Neural progenitor cell (in vitro differentiated cells): ENCODE measurements at regions not wholly inside any gene's neighbourhood (a gene's known extent, or its start where the extent isn't known, plus 50 kb on each side); places are given as distances from the start of the nearest gene placed in this dataset.

ENCODE experiments used
- DNase-seq: peaks from one replicate; pipeline ENCODE4 v3.0.0-alpha.2; 2016; ENCODE audit warnings: low spot score
- H2AFZ ChIP-seq: fragments of 200-600 bp; sonication (generic); replicated peaks from 2 replicates; pipeline ENCODE4 v1.6.1; 2016; ENCODE audit warnings: antibody characterized with exemption
- H3F3A ChIP-seq: fragments of 200-600 bp; sonication (generic); 2 replicates; pipeline ENCODE4 v1.6.1; 2016; ENCODE audit warnings: antibody characterized with exemption, low read depth
- H3K27ac ChIP-seq: fragments of 200-600 bp; sonication (generic); 2 replicates; pipeline ENCODE4 v1.5.1; 2016; ENCODE audit warnings: mild to moderate bottlenecking
- H3K27me3 ChIP-seq: fragments of 200-600 bp; sonication (generic); 2 replicates; pipeline ENCODE4 v1.6.1; 2016; ENCODE audit warnings: mild to moderate bottlenecking, moderate library complexity
- H3K36me3 ChIP-seq: fragments of 200-600 bp; sonication (generic); 2 replicates; pipeline ENCODE4 v1.5.1; 2016
- H3K4me1 ChIP-seq: fragments of 200-600 bp; sonication (generic); 2 replicates; pipeline ENCODE4 v1.6.1; 2016; ENCODE audit warnings: mixed run types
- H3K4me2 ChIP-seq: fragments of 200-600 bp; sonication (generic); 2 replicates; pipeline ENCODE4 v1.6.1; 2016
- H3K4me3 ChIP-seq: fragments of 200-600 bp; sonication (generic); 2 replicates; pipeline ENCODE4 v1.5.1; 2016
- H3K79me2 ChIP-seq: fragments of 200-600 bp; sonication (generic); 2 replicates; pipeline ENCODE4 v1.6.1; 2016; ENCODE audit warnings: low read depth
- H3K9ac ChIP-seq: fragments of 200-600 bp; sonication (generic); 2 replicates; pipeline ENCODE4 v1.6.1; 2016
- H3K9me3 ChIP-seq: fragments of 200-600 bp; sonication (generic); 2 replicates; pipeline ENCODE4 v1.5.1; 2016; ENCODE audit warnings: low read depth
- H4K20me1 ChIP-seq: fragments of 200-600 bp; sonication (generic); 2 replicates; pipeline ENCODE4 v1.6.1; 2016; ENCODE audit warnings: low read depth
- H3K27ac Mint-ChIP-seq: 3 replicates; pipeline ENCODE4 v1.8.0; 2021; ENCODE audit warnings: mixed read lengths
- H3K27me3 Mint-ChIP-seq: 2 replicates; pipeline ENCODE4 v1.8.0; 2022; ENCODE audit warnings: low read depth, mild to moderate bottlenecking, inconsistent platforms, moderate library complexity, mixed read lengths; ENCODE audit not compliant: insufficient read depth
- H3K36me3 Mint-ChIP-seq: 3 replicates; pipeline ENCODE4 v1.8.0; 2021; ENCODE audit warnings: mixed read lengths
- H3K4me1 Mint-ChIP-seq: 3 replicates; pipeline ENCODE4 v1.8.0; 2021; ENCODE audit warnings: mixed read lengths
- H3K4me3 Mint-ChIP-seq: 3 replicates; pipeline ENCODE4 v1.8.0; 2021; ENCODE audit warnings: mild to moderate bottlenecking, moderate library complexity, mixed read lengths
- H3K9me3 Mint-ChIP-seq: 3 replicates; pipeline ENCODE4 v1.8.0; 2020; ENCODE audit warnings: mixed read lengths
- CTCF ChIP-seq: fragments of 200-600 bp; sonication (generic); IDR thresholded peaks from 2 replicates; pipeline ENCODE4 v1.5.1; 2017; ENCODE audit warnings: antibody characterized with exemption, mild to moderate bottlenecking
- EZH2 ChIP-seq: fragments of 200-600 bp; sonication (generic); IDR thresholded peaks from 2 replicates; pipeline ENCODE4 v1.6.1; 2017; ENCODE audit warnings: antibody characterized with exemption, mild to moderate bottlenecking, moderate library complexity
- EZH2phosphoT487 ChIP-seq: fragments of 200-600 bp; sonication (generic); IDR thresholded peaks from 2 replicates; pipeline ENCODE4 v1.6.1; 2017; ENCODE audit warnings: antibody characterized with exemption

- Histone ChIP-seq H3K9me3 (no peaks in the 10 kb centered on the region), H3K9ac (no peak overlapping the region), H3F3A (no peaks in the 10 kb centered on the region), H3K4me2 (no peak overlapping the region), H3K4me1 (peaks cover 14% of the 10 kb centered on the region), H3K27ac (no peak overlapping the region), H3K27me3 (no peaks in the 10 kb centered on the region), H3K79me2 (no peaks in the 10 kb centered on the region), H4K20me1 (no peaks in the 10 kb centered on the region), H3K36me3 (no peaks in the 10 kb centered on the region), H2AFZ (no peak overlapping the region), H3K4me3 (no peak overlapping the region)
- Mint-ChIP-seq H3K27ac (no peak overlapping the region), H3K9me3 (no peaks in the 10 kb centered on the region), H3K4me3 (no peak overlapping the region), H3K4me1 (peaks cover 6% of the 10 kb centered on the region), H3K36me3 (no peaks in the 10 kb centered on the region), H3K27me3 (peaks cover 2% of the 10 kb centered on the region)
- no peak for DNase-seq
- TF ChIP-seq EZH2 (no peak), CTCF (no peak), EZH2phosphoT487 (no peak)
Measured at GRCh38 chr15:31226021-31226420, 100.6 kb upstream of the KLF13 start.

DNA sequence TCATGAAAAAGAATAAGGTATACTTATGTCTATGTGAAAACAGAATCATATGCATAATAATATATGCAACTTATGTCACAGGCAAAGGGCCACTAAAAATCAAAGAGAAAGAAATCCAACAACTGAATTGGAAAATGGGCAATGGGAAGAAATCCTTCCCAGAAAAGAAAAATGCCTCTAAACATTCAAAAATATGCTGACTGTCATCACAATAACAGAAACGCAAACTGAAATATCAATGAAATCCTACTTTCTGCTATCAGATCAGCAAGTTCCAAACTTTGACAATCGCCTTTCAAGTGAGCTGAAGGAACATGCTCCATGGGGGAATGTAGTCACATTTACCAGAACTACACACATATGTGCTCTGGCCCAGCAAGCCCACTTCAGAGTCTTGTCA, 99.4 kb upstream of the KLF13 start:
- Mint-ChIP-seq H3K27ac (no peak overlapping the region), H3K36me3 (no peaks in the 10 kb centered on the region), H3K4me3 (no peak overlapping the region), H3K9me3 (no peaks in the 10 kb centered on the region), H3K27me3 (peaks cover 2% of the 10 kb centered on the region), H3K4me1 (peaks cover 6% of the 10 kb centered on the region)
- Histone ChIP-seq H4K20me1 (no peaks in the 10 kb centered on the region), H3K27me3 (no peaks in the 10 kb centered on the region), H3K9ac (no peak overlapping the region), H3K4me1 (peaks cover 14% of the 10 kb centered on the region), H3F3A (no peaks in the 10 kb centered on the region), H3K4me3 (no peak overlapping the region), H3K9me3 (no peaks in the 10 kb centered on the region), H3K79me2 (no peaks in the 10 kb centered on the region), H3K4me2 (no peak overlapping the region), H3K36me3 (no peaks in the 10 kb centered on the region), H3K27ac (no peak overlapping the region), H2AFZ (no peak overlapping the region)
- TF ChIP-seq CTCF = no peak
- no peak for DNase-seq

- DNase-seq = no peak
- H3K27me3 ChIP-seq = no peaks in the 10 kb centered on the region
- no peak for TF ChIP-seq EZH2phosphoT487
- TF ChIP-seq EZH2 = no peak
- TF ChIP-seq CTCF = no peak
- H3K9me3 ChIP-seq = no peaks in the 10 kb centered on the region
- Mint-ChIP-seq H3K36me3 (no peaks in the 10 kb centered on the region), H3K4me3 (no peak overlapping the region), H3K4me1 (peaks cover 1% of the 10 kb centered on the region), H3K9me3 (no peaks in the 10 kb centered on the region), H3K27ac (no peak overlapping the region), H3K27me3 (peaks cover 3% of the 10 kb centered on the region)
- H3K27ac ChIP-seq = no peak overlapping the region
- no peaks in the 10 kb centered on the region for H4K20me1 ChIP-seq
- no peak overlapping the region for H3K4me3 ChIP-seq
- H3F3A ChIP-seq = no peaks in the 10 kb centered on the region
- H3K36me3 ChIP-seq = no peaks in the 10 kb centered on the region
- H3K4me2 ChIP-seq = no peak overlapping the region
- no peak overlapping the region for H3K9ac ChIP-seq
- H3K4me1 ChIP-seq = peaks cover 9% of the 10 kb centered on the region
- no peak overlapping the region for H2AFZ ChIP-seq
- no peaks in the 10 kb centered on the region for H3K79me2 ChIP-seq
Measured at GRCh38 chr15:31228011-31228484, 98.6 kb upstream of the KLF13 start.
